HepG2 (cell line): ENCODE measurements at regions not wholly inside any gene's neighbourhood (a gene's known extent, or its start where the extent isn't known, plus 50 kb on each side); places are given as distances from the start of the nearest gene placed in this dataset.

Experiments used
- ATAC-seq: fragments of 200-7000 bp; cut with Tn5 transposase; 3 replicates; pipeline ENCODE4 v1.9.1; 2020; ENCODE audit warnings: mild to moderate bottlenecking, moderate library complexity
- BruUV-seq: library from RNA; stranded (reverse); fragments of 400-500 nt; replicated peaks from 2 replicates; lab custom pipeline; 2021; lab: Mats Ljungman, UMichigan
- CTCF ChIA-PET: fragments of 300-600 bp; formaldehyde crosslinking; extraction: SDS; loops from one replicate; lab custom pipeline; 2021; ENCODE audit warnings: low total read pairs, inconsistent platforms, low intra/inter-chr PET ratio; lab: Yijun Ruan, JAX
- POLR2A ChIA-PET: fragments of 350-600 bp; sonication (Branson Sonifier 250); formaldehyde crosslinking; loops from one replicate; lab custom pipeline; 2020; ENCODE audit warnings: antibody characterized with exemption, inconsistent platforms; lab: Yijun Ruan, JAX
- DNase-seq: peaks from one replicate; pipeline ENCODE4 v3.0.0-alpha.2; 2015; ENCODE audit warnings: low spot score
- FAIRE-seq: peaks from 3 replicates; lab custom pipeline; 2011; peaks lifted over from hg19 to GRCh38; lab: Jason Lieb, UNC
- H2AFZ ChIP-seq: one replicate; pipeline ENCODE4 v1.6.1; 2011; ENCODE audit warnings: low read length, inconsistent platforms
- H3K27ac ChIP-seq: fragments of 300-600 bp; 3 replicates; pipeline ENCODE4 v1.8.0; 2011; ENCODE audit warnings: mixed run types, mild to moderate bottlenecking, mixed read lengths, low read length, inconsistent platforms; ENCODE audit not compliant: insufficient read depth; ENCODE audit errors: extremely low read length
- H3K27me3 ChIP-seq, 2 experiments: fragments of 200-600 bp in 1 of 2; 2 replicates in 1 of 2; 3 replicates in 1 of 2; pipeline versions ENCODE4 v1.6.0 to v1.8.0; 2011; ENCODE audit warnings: low read length in 2 of 2, mild to moderate bottlenecking in 2 of 2, moderate library complexity in 2 of 2, inconsistent platforms in 1 of 2; ENCODE audit not compliant: insufficient read depth in 2 of 2, control insufficient read depth in 1 of 2
- H3K36me3 ChIP-seq, 2 experiments: fragments of 200-600 bp in 1 of 2; replicated peaks in 1 of 2; 2 replicates in 1 of 2; 3 replicates in 1 of 2; pipeline versions ENCODE4 v1.5.1 to v1.8.0; 2011; ENCODE audit warnings: low read length in 2 of 2, inconsistent platforms in 1 of 2; ENCODE audit not compliant: insufficient read depth in 2 of 2, control insufficient read depth in 1 of 2
- H3K4me1 ChIP-seq: 2 replicates; pipeline ENCODE4 v1.5.1; 2012; ENCODE audit warnings: low read length, inconsistent platforms; ENCODE audit not compliant: insufficient read depth
- H3K4me2 ChIP-seq: 2 replicates; pipeline ENCODE4 v1.6.0; 2011; ENCODE audit warnings: low read depth, low read length, inconsistent platforms
- H3K4me3 ChIP-seq, 3 experiments: fragments of 200-600 bp in 1 of 3; sonication (generic), shearing (Covaris generic) in 1 of 3; replicated peaks in 1 of 3; 2 replicates each; pipeline ENCODE4 v1.5.1; 2011 to 2016; ENCODE audit warnings: low read length in 3 of 3, inconsistent platforms in 2 of 3, low read depth in 2 of 3, mild to moderate bottlenecking in 2 of 3, control low read depth in 1 of 3, mixed read lengths in 1 of 3; ENCODE audit not compliant: insufficient read depth in 1 of 3
- H3K79me2 ChIP-seq: one replicate; pipeline ENCODE4 v1.6.1; 2011; ENCODE audit warnings: low read length, inconsistent platforms; ENCODE audit not compliant: insufficient read depth
- H3K9ac ChIP-seq: 2 replicates; pipeline ENCODE4 v1.6.0; 2011; ENCODE audit warnings: mild to moderate bottlenecking, low read depth, low read length, inconsistent platforms; ENCODE audit not compliant: insufficient read depth
- H3K9me3 ChIP-seq: 2 replicates; pipeline ENCODE4 v1.5.1; 2012; ENCODE audit warnings: mild to moderate bottlenecking, low read length
- H4K20me1 ChIP-seq: 2 replicates; pipeline ENCODE4 v1.6.0; 2011; ENCODE audit warnings: inconsistent platforms, mild to moderate bottlenecking, low read length, moderate library complexity; ENCODE audit not compliant: insufficient read depth
- CCDC6 ChIP-seq: sonication (generic); formaldehyde crosslinking; IDR thresholded peaks from 2 replicates; pipeline ENCODE4 v1.8.1; 2022; ENCODE audit warnings: mild to moderate bottlenecking, missing genetic modification reagents, moderate library complexity
- EHMT2 ChIP-seq: fragments of 200-600 bp; sonication (generic); IDR thresholded peaks from 2 replicates; pipeline ENCODE4 v1.7.0; 2017; ENCODE audit warnings: antibody characterized with exemption, low read depth, low read length, borderline replicate concordance
- GABPA ChIP-seq, 2 experiments: IDR thresholded peaks; 2 replicates each; pipeline ENCODE4 v1.6.1; 2011 to 2016; ENCODE audit warnings: low read depth in 2 of 2, low read length in 1 of 2, missing biosample characterization in 1 of 2, missing genetic modification characterization in 1 of 2
- NFATC3 ChIP-seq: sonication (generic); formaldehyde crosslinking; IDR thresholded peaks from 2 replicates; pipeline ENCODE4 v1.5.1; 2020; ENCODE audit warnings: mild to moderate bottlenecking, missing genetic modification reagents
- NFE2L2 ChIP-seq: fragments of 150-350 bp; IDR thresholded peaks from 2 replicates; pipeline ENCODE4 v1.6.1; 2014; ENCODE audit warnings: low read length
- RBFOX2 ChIP-seq: fragments of 200-400 bp; formaldehyde crosslinking; IDR thresholded peaks from 2 replicates; pipeline ENCODE4 v1.6.1; 2017; ENCODE audit warnings: low read depth, mild to moderate bottlenecking, low read length
- SKIL ChIP-seq: sonication (generic); formaldehyde crosslinking; IDR thresholded peaks from 2 replicates; pipeline ENCODE4 v1.8.0; 2022; ENCODE audit warnings: missing genetic modification reagents, mild to moderate bottlenecking, moderate library complexity, borderline replicate concordance
- SRY ChIP-seq: sonication (generic); formaldehyde crosslinking; IDR thresholded peaks from 2 replicates; pipeline ENCODE4 v1.8.0; 2022; ENCODE audit warnings: mild to moderate bottlenecking, missing genetic modification reagents
- TAF15 ChIP-seq: fragments of 200-400 bp; formaldehyde crosslinking; IDR thresholded peaks from one replicate; pipeline ENCODE4 v1.6.1; 2018; ENCODE audit warnings: mild to moderate bottlenecking, low read depth, low read length; ENCODE audit not compliant: poor library complexity, severe bottlenecking
- ZNF232 ChIP-seq: sonication (generic); formaldehyde crosslinking; IDR thresholded peaks from 2 replicates; pipeline ENCODE4 v1.4.0; 2020; ENCODE audit warnings: missing genetic modification reagents, borderline replicate concordance
- ZNF782 ChIP-seq: sonication (generic); formaldehyde crosslinking; IDR thresholded peaks from 2 replicates; pipeline ENCODE4 v1.4.0; 2020; ENCODE audit warnings: missing genetic modification reagents, mild to moderate bottlenecking, borderline replicate concordance
- ZNF891 ChIP-seq: sonication (generic); formaldehyde crosslinking; IDR thresholded peaks from 2 replicates; pipeline ENCODE4 v1.5.0; 2020; ENCODE audit warnings: mild to moderate bottlenecking, missing genetic modification reagents
- WGBS: methylation state at CpG from one replicate; pipeline ENCODE4 v1.1.6; 2017; ENCODE audit warnings: low lambda C conversion rate; 5-methylcytosine and 5-hydroxymethylcytosine counted together
- in situ Hi-C: cut with HindIII; loops from 2 replicates; pipeline ENCODE4 v1.10.0; 2017; ENCODE audit warnings: low pct_unique_long_range_greater_than_20kb; ENCODE audit not compliant: extremely low pct_ligation_motif_present
- intact Hi-C: fragments of 100-400 bp; cut with micrococcal nuclease; formaldehyde crosslinking; loops from one replicate; pipeline ENCODE4 v1.10.0; 2022; ENCODE audit not compliant: unreplicated experiment
- TF ChIP-seq, protein P1 (sequence below): sonication (generic); formaldehyde crosslinking; IDR thresholded peaks from 2 replicates; pipeline ENCODE4 v1.4.0; 2020; ENCODE audit warnings: mild to moderate bottlenecking, missing genetic modification reagents

- no peak overlapping the region for H3K27ac ChIP-seq
- no peak overlapping the region for H3K4me2 ChIP-seq
- no peaks in the 10 kb centered on the region for H3K4me1 ChIP-seq
- ChIA-PET POLR2A (no interaction called here), CTCF (no interaction called here)
- in situ Hi-C loops (no loop called here), intact Hi-C loops (no loop called here)
- BruUV-seq: no TSS peak
- H4K20me1 ChIP-seq: no peaks in the 10 kb centered on the region
- H3K9ac ChIP-seq: no peak overlapping the region
- TF ChIP-seq NFE2L2 (peak; percentile 62; the same call in 1 of the 2 replicates), RBFOX2 (no peak)
- TF ChIP-seq, protein P1, sequence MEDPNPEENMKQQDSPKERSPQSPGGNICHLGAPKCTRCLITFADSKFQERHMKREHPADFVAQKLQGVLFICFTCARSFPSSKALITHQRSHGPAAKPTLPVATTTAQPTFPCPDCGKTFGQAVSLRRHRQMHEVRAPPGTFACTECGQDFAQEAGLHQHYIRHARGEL (CRISPR knock-in tag): no peak
- H3K79me2 ChIP-seq: no peaks in the 10 kb centered on the region
- no peaks in the 10 kb centered on the region for H3K27me3 ChIP-seq
- H2AFZ ChIP-seq: no peak overlapping the region
- no peaks in the 10 kb centered on the region for H3K36me3 ChIP-seq
- DNase-seq (no peak), FAIRE-seq (no peak), ATAC-seq (no peak)
- 4% methylated on average over 1 of the region's 1 CpG for WGBS
- H3K9me3 ChIP-seq: no peaks in the 10 kb centered on the region
- H3K4me3 ChIP-seq: no peak overlapping the region
Observed at GRCh38 chr4:135564090-135564489, 1362.5 kb upstream of the PABPC4L start.

- no peak overlapping the region for H3K4me3 ChIP-seq
- H3K79me2 ChIP-seq: no peaks in the 10 kb centered on the region
- H4K20me1 ChIP-seq: no peaks in the 10 kb centered on the region
- no TSS peak for BruUV-seq
- H3K27ac ChIP-seq: no peak overlapping the region
- ChIA-PET CTCF (no interaction called here), POLR2A (no interaction called here)
- H3K9me3 ChIP-seq: no peaks in the 10 kb centered on the region
- H3K36me3 ChIP-seq: no peaks in the 10 kb centered on the region
- FAIRE-seq (no peak), ATAC-seq (no peak), DNase-seq (no peak)
- H3K4me2 ChIP-seq: no peak overlapping the region
- in situ Hi-C loops: no loop called here
- H3K9ac ChIP-seq: no peak overlapping the region
- H3K27me3 ChIP-seq: no peaks in the 10 kb centered on the region
- no peaks in the 10 kb centered on the region for H3K4me1 ChIP-seq
- WGBS: 0% methylated on average over 1 of the region's 1 CpG
- intact Hi-C loops: no loop called here
- TF ChIP-seq NFATC3 (CRISPR knock-in tag) (no peak), SRY (CRISPR knock-in tag) (no peak), CCDC6 (CRISPR knock-in tag) (no peak), SKIL (CRISPR knock-in tag) (no peak), GABPA (IDR thresholded peaks at IDR 0.05; ENCODE audit: low read depth, low read length) (no peak), GABPA (CRISPR knock-in tag; IDR thresholded peaks at IDR 0.05; ENCODE audit: low read depth) (no peak), TAF15 (no peak), ZNF891 (CRISPR knock-in tag) (no peak), EHMT2 (no peak), ZNF782 (no peak), ZNF232 (CRISPR knock-in tag) (no peak)
- no peak overlapping the region for H2AFZ ChIP-seq
Observed at GRCh38 chr4:135553213-135553612, 1351.6 kb upstream of the PABPC4L start.
